H1 (cell line): ENCODE measurements at regions not wholly inside any gene's neighbourhood (a gene's known extent, or its start where the extent isn't known, plus 50 kb on each side); places are given as distances from the start of the nearest gene placed in this dataset.
A peak's percentile ranks its signal among the peaks of the same experiment; 100 is the strongest.

Experiments
- CTCF ChIA-PET: fragments of 300-600 bp; sonication (Branson Sonifier 250); formaldehyde crosslinking; loops from one replicate; lab custom pipeline; 2021; ENCODE audit not compliant: partially characterized antibody; lab: Charles Lee
- POLR2A ChIA-PET: fragments of 300-600 bp; sonication (Branson Sonifier 250); formaldehyde crosslinking; loops from one replicate; lab custom pipeline; 2021; ENCODE audit warnings: inconsistent platforms; ENCODE audit not compliant: partially characterized antibody; lab: Charles Lee
- DNase-seq, 2 experiments: peaks; one replicate each; pipeline versions ENCODE4 v3.0.0 to v3.0.0-alpha.2; 2010 to 2022; ENCODE audit warnings: low spot score in 2 of 2, low read depth in 1 of 2, mixed read lengths in 1 of 2
- FAIRE-seq: peaks from 2 replicates; lab custom pipeline; 2011; peaks lifted over from hg19 to GRCh38; lab: Jason Lieb, UNC
- H2AFZ ChIP-seq: 2 replicates; pipeline ENCODE4 v1.8.1; 2012; ENCODE audit warnings: low read length, inconsistent platforms
- H2AK5ac ChIP-seq: 2 replicates; pipeline ENCODE4 v1.6.1; 2013; ENCODE audit warnings: low read depth, low read length
- H2BK120ac ChIP-seq: replicated peaks from 2 replicates; pipeline ENCODE3; 2013; ENCODE audit warnings: low read depth, low read length, inconsistent platforms
- H2BK12ac ChIP-seq: 2 replicates; pipeline ENCODE4 v1.6.1; 2013; ENCODE audit warnings: low read depth, low read length
- H2BK15ac ChIP-seq: 2 replicates; pipeline ENCODE4 v1.6.1; 2013; ENCODE audit warnings: low read length
- H2BK20ac ChIP-seq: 2 replicates; pipeline ENCODE4 v1.6.1; 2013; ENCODE audit warnings: low read length
- H2BK5ac ChIP-seq: 2 replicates; pipeline ENCODE4 v1.6.1; 2013; ENCODE audit warnings: low read depth, low read length
- H3K14ac ChIP-seq: 2 replicates; pipeline ENCODE4 v1.6.1; 2013; ENCODE audit warnings: inconsistent platforms; ENCODE audit not compliant: insufficient read length
- H3K18ac ChIP-seq: 2 replicates; pipeline ENCODE4 v1.6.1; 2013; ENCODE audit warnings: low read length; ENCODE audit errors: extremely low read depth
- H3K23ac ChIP-seq: 2 replicates; pipeline ENCODE4 v1.6.1; 2013; ENCODE audit warnings: inconsistent platforms; ENCODE audit not compliant: insufficient read length
- H3K23me2 ChIP-seq: 2 replicates; pipeline ENCODE4 v1.6.1; 2013; ENCODE audit warnings: low read depth, low read length
- H3K27ac ChIP-seq: 2 replicates; pipeline ENCODE4 v1.6.1; 2011; ENCODE audit warnings: low read depth, low read length, inconsistent platforms
- H3K27me3 ChIP-seq, 4 experiments: replicated peaks in 1 of 4; 1 replicate in 1 of 4; 2 replicates in 3 of 4; pipeline versions ENCODE4 v1.6.1 to v1.8.1; 2011 to 2013; ENCODE audit warnings: low read length in 3 of 4, mild to moderate bottlenecking in 3 of 4, inconsistent platforms in 2 of 4, mixed read lengths in 2 of 4, moderate library complexity in 1 of 4; ENCODE audit not compliant: control insufficient read depth in 3 of 4, insufficient read depth in 3 of 4; ENCODE audit errors: extremely low read depth in 1 of 4
- H3K36me3 ChIP-seq, 4 experiments: 2 replicates each; pipeline versions ENCODE4 v1.6.1 to v1.8.1; 2011 to 2013; ENCODE audit warnings: mild to moderate bottlenecking in 4 of 4, low read length in 3 of 4, moderate library complexity in 2 of 4, control low read depth in 1 of 4, inconsistent platforms in 1 of 4; ENCODE audit not compliant: insufficient read depth in 4 of 4, control insufficient read depth in 2 of 4
- H3K4ac ChIP-seq: replicated peaks from 2 replicates; pipeline ENCODE3; 2013; ENCODE audit warnings: low read length, low read depth, mixed read lengths, inconsistent platforms; ENCODE audit not compliant: insufficient read length
- H3K4me1 ChIP-seq, 4 experiments: replicated peaks in 1 of 4; 1 replicate in 1 of 4; 2 replicates in 3 of 4; pipeline versions ENCODE4 v1.6.1 to v1.8.1; 2011 to 2013; ENCODE audit warnings: low read length in 3 of 4, inconsistent platforms in 2 of 4, mixed read lengths in 1 of 4; ENCODE audit not compliant: insufficient read depth in 4 of 4, control insufficient read depth in 3 of 4
- H3K4me2 ChIP-seq, 2 experiments: 2 replicates each; pipeline versions ENCODE4 v1.6.1 to v1.8.1; 2011 to 2013; ENCODE audit warnings: low read depth in 2 of 2, low read length in 2 of 2, control low read depth in 1 of 2, inconsistent platforms in 1 of 2, mild to moderate bottlenecking in 1 of 2; ENCODE audit not compliant: insufficient read depth in 1 of 2
- H3K4me3 ChIP-seq, 4 experiments: fragments of 200-600, 300-600 bp in 1 of 4; sonication (generic), shearing (Covaris generic), sonication (Bioruptor Twin) in 1 of 4; 2 replicates each; pipeline versions ENCODE4 v1.5.1 to v1.8.1; 2011 to 2016; ENCODE audit warnings: low read length in 4 of 4, low read depth in 3 of 4, control low read depth in 2 of 4, inconsistent platforms in 2 of 4, mild to moderate bottlenecking in 2 of 4, mixed read lengths in 1 of 4, moderate library complexity in 1 of 4; ENCODE audit not compliant: insufficient read depth in 2 of 4; ENCODE audit errors: extremely low read depth in 1 of 4
- H3K56ac ChIP-seq: replicated peaks from 2 replicates; pipeline ENCODE3; 2013; ENCODE audit warnings: low read depth, mild to moderate bottlenecking, mixed read lengths, low read length, inconsistent platforms; ENCODE audit not compliant: insufficient read length
- H3K79me1 ChIP-seq: 2 replicates; pipeline ENCODE4 v1.6.1; 2013; ENCODE audit warnings: low read depth, low read length, control low read depth
- H3K79me2 ChIP-seq, 2 experiments: 2 replicates each; pipeline versions ENCODE4 v1.6.1 to v1.8.1; 2012 to 2013; ENCODE audit warnings: low read length in 2 of 2, mild to moderate bottlenecking in 2 of 2, inconsistent platforms in 1 of 2; ENCODE audit not compliant: insufficient read depth in 2 of 2, control insufficient read depth in 1 of 2
- H3K9ac ChIP-seq, 4 experiments: replicated peaks in 1 of 4; 1 replicate in 1 of 4; 2 replicates in 3 of 4; pipeline versions ENCODE4 v1.6.1 to v1.8.1; 2011 to 2013; ENCODE audit warnings: low read depth in 3 of 4, low read length in 3 of 4, control low read depth in 2 of 4, mild to moderate bottlenecking in 2 of 4, moderate library complexity in 2 of 4, inconsistent platforms in 1 of 4; ENCODE audit errors: extremely low read depth in 1 of 4
- H3K9me3 ChIP-seq, 2 experiments: 2 replicates each; pipeline versions ENCODE4 v1.6.1 to v1.8.1; 2012 to 2013; ENCODE audit warnings: mild to moderate bottlenecking in 2 of 2, moderate library complexity in 2 of 2, control low read depth in 1 of 2, inconsistent platforms in 1 of 2, low read depth in 1 of 2, low read length in 1 of 2, mixed read lengths in 1 of 2; ENCODE audit not compliant: insufficient read depth in 2 of 2
- H4K20me1 ChIP-seq, 2 experiments: replicated peaks in 1 of 2; 2 replicates each; pipeline versions ENCODE3 to v1.8.1; 2011 to 2013; ENCODE audit warnings: inconsistent platforms in 2 of 2, low read length in 2 of 2, mild to moderate bottlenecking in 1 of 2; ENCODE audit not compliant: insufficient read depth in 2 of 2, control insufficient read depth in 1 of 2
- H4K5ac ChIP-seq: 2 replicates; pipeline ENCODE4 v1.6.1; 2013; ENCODE audit warnings: low read length, low read depth, mixed read lengths, inconsistent platforms; ENCODE audit not compliant: insufficient read length
- H4K8ac ChIP-seq: 2 replicates; pipeline ENCODE4 v1.8.0; 2013; ENCODE audit warnings: mild to moderate bottlenecking, moderate library complexity, low read length, inconsistent platforms; ENCODE audit not compliant: insufficient read depth; ENCODE audit errors: extremely low read depth
- H4K91ac ChIP-seq: replicated peaks from 2 replicates; pipeline ENCODE3; 2013; ENCODE audit warnings: low read length, mixed read lengths, inconsistent platforms; ENCODE audit not compliant: insufficient read length
- ATF2 ChIP-seq: IDR thresholded peaks from 2 replicates; pipeline ENCODE4 v1.6.1; 2012; ENCODE audit warnings: low read length, inconsistent platforms
- BRCA1 ChIP-seq: IDR thresholded peaks from 2 replicates; pipeline ENCODE4 v1.6.1; 2012; ENCODE audit warnings: low read depth, low read length, improper control_type of control experiment
- CHD1 ChIP-seq: IDR thresholded peaks from 2 replicates; pipeline ENCODE4 v1.6.1; 2012; ENCODE audit warnings: low read depth, low read length, improper control_type of control experiment
- CHD2 ChIP-seq: IDR thresholded peaks from 2 replicates; pipeline ENCODE4 v1.6.1; 2012; ENCODE audit warnings: low read length, improper control_type of control experiment
- GTF2F1 ChIP-seq: IDR thresholded peaks from 2 replicates; pipeline ENCODE4 v1.6.1; 2012; ENCODE audit warnings: low read depth, low read length, improper control_type of control experiment, borderline replicate concordance
- POLR2A ChIP-seq, 2 experiments: IDR thresholded peaks; 1 replicate in 1 of 2; 2 replicates in 1 of 2; pipeline ENCODE4 v1.6.1; 2011; ENCODE audit warnings: low read depth in 2 of 2, low read length in 2 of 2, mild to moderate bottlenecking in 2 of 2; ENCODE audit errors: control extremely low read depth in 1 of 2
- RAD21 ChIP-seq, 2 experiments: IDR thresholded peaks in 1 of 2; conservative IDR thresholded peaks in 1 of 2; 2 replicates each; pipeline ENCODE4 v1.6.1; 2011; ENCODE audit warnings: low read depth in 2 of 2, low read length in 2 of 2, improper control_type of control experiment in 1 of 2, inconsistent platforms in 1 of 2, mild to moderate bottlenecking in 1 of 2, moderate library complexity in 1 of 2
- SIN3A ChIP-seq, 2 experiments: IDR thresholded peaks in 1 of 2; conservative IDR thresholded peaks in 1 of 2; 2 replicates each; pipeline ENCODE4 v1.6.1; 2011 to 2012; ENCODE audit warnings: low read length in 2 of 2, improper control_type of control experiment in 1 of 2, low read depth in 1 of 2, mild to moderate bottlenecking in 1 of 2
- SP1 ChIP-seq: IDR thresholded peaks from 2 replicates; pipeline ENCODE4 v1.6.1; 2011; ENCODE audit warnings: low read depth, low read length
- ZNF274 ChIP-seq: IDR thresholded peaks from 2 replicates; pipeline ENCODE4 v1.7.0; 2012; ENCODE audit warnings: low read length, borderline replicate concordance; ENCODE audit errors: extremely low read depth
- WGBS, 2 experiments: shearing (Covaris generic) in 1 of 2; methylation state at CpG; one replicate each; pipeline versions ENCODE4 v1.1.6 to v1.1.7; 2013 to 2015; ENCODE audit warnings: low lambda C conversion rate in 2 of 2, mixed read lengths in 2 of 2, inconsistent platforms in 1 of 2, low coverage in 1 of 2, missing lambda C conversion rate in 1 of 2; ENCODE audit not compliant: insufficient replicate concordance in 2 of 2, insufficient coverage in 1 of 2, insufficient read length in 1 of 2; ENCODE audit errors: extremely low coverage in 1 of 2, missing lambda C conversion rate in 1 of 2; 5-methylcytosine and 5-hydroxymethylcytosine counted together
- TF ChIP-seq, protein P1 (sequence below): IDR thresholded peaks from 2 replicates; pipeline ENCODE4 v1.6.1; 2012; ENCODE audit warnings: inconsistent platforms

DNA sequence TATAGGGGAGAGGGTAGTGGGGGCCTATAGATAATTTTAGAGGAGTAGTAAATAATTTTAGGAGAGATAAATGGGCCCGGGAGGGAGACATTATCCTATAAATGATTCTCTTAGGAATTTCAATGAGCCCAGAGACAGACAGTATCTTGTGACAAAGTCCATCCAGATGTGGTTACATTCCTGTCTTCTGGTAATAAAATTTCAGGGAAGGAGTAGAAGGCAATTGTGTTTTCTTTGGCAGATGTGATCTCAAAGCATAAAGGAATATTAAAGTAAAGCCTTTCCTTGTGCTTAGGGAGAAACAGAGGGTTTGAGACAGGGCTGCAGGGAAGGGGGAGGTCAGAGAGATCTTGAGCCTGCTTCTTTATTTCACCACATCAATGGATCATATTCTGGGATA lies 979.8 kb upstream of the GJE1 start:
- Histone ChIP-seq H4K20me1 (no peaks in the 10 kb centered on the region), H3K27ac (peak overlapping the region; percentile 95), H3K14ac (no peak overlapping the region), H3K79me1 (no peaks in the 10 kb centered on the region), H3K23ac (no peak overlapping the region), H2BK20ac (0 out of 2 replicates have a peak overlapping the region, but pooled peaks have one; percentile 95), H3K56ac (peak overlapping the region; percentile 8), H3K36me3 (peaks cover 0 to 16% (median 7%) of the 10 kb centered on the region in 4 experiments; a peak in 4 of 8 replicates), H4K8ac (no peak overlapping the region), H2BK12ac (peak overlapping the region; percentile 87; the same call in 1 of the 2 replicates), H3K4me3 (peak overlapping the region in 1 of 4 experiments; percentile 38; a peak in 1 of 8 replicates), H2AK5ac (no peak overlapping the region), H2BK120ac (peak overlapping the region; percentile 63), H3K4me1 (peaks cover 2 to 10% (median 5%) of the 10 kb centered on the region in 4 experiments; a peak in 6 of 7 replicates), H3K9ac (no peak overlapping the region; a peak in 1 of 7 replicates), H3K79me2 (no peaks in the 10 kb centered on the region), H3K18ac (peak overlapping the region; percentile 62; the same call in 1 of the 2 replicates), H3K9me3 (peaks cover 8 to 21% of the 10 kb centered on the region in 2 experiments; a peak in 3 of 4 replicates), H3K23me2 (no peaks in the 10 kb centered on the region), H3K27me3 (no peaks in the 10 kb centered on the region), H4K91ac (peak overlapping the region; percentile 29), H4K5ac (peak overlapping the region; percentile 41), H3K4me2 (peak overlapping the region; percentile 52 to 56; a peak in 3 of 4 replicates), H3K4ac (no peak overlapping the region), H2AFZ (no peak overlapping the region), H2BK15ac (no peak overlapping the region), H2BK5ac (peak overlapping the region; percentile 95; the same call in 1 of the 2 replicates)
- CTCF ChIA-PET: no interaction called here
- POLR2A ChIA-PET: no interaction called here
- 79% methylated on average over 1 of the region's 1 CpG; no CpG with 5 or more reads in 1 of the 2 experiments for WGBS, 2 experiments
- FAIRE-seq: no peak
- DNase-seq: no peak
- no peak for TF ChIP-seq RAD21 (IDR thresholded peaks at IDR 0.05 in 1 of 2, conservative IDR thresholded peaks at IDR 0.05 in 1 of 2; ENCODE audit: low read depth in 2 of 2, low read length in 2 of 2)
- TF ChIP-seq, protein P1, sequence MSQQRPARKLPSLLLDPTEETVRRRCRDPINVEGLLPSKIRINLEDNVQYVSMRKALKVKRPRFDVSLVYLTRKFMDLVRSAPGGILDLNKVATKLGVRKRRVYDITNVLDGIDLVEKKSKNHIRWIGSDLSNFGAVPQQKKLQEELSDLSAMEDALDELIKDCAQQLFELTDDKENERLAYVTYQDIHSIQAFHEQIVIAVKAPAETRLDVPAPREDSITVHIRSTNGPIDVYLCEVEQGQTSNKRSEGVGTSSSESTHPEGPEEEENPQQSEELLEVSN: no peak
- TF ChIP-seq SP1: no peak
- no peak for TF ChIP-seq BRCA1
- no peak for TF ChIP-seq GTF2F1
- TF ChIP-seq CHD1: no peak
- TF ChIP-seq POLR2A (IDR thresholded peaks at IDR 0.05; ENCODE audit: control extremely low read depth in 1 of 2, low read depth in 2 of 2, low read length in 2 of 2): no peak
- TF ChIP-seq CHD2: no peak
- no peak for TF ChIP-seq ATF2
- no peak for TF ChIP-seq SIN3A (conservative IDR thresholded peaks at IDR 0.05 in 1 of 2, IDR thresholded peaks at IDR 0.05 in 1 of 2; ENCODE audit: low read depth in 1 of 2, low read length in 2 of 2)
- no peak for TF ChIP-seq ZNF274
